Mesothelial cell of epicardium (in vitro differentiated cells): ENCODE measurements at regions not wholly inside any gene's neighbourhood (a gene's known extent, or its start where the extent isn't known, plus 50 kb on each side); places are given as distances from the start of the nearest gene placed in this dataset.

Experiments
- DNase-seq, 2 experiments: peaks; one replicate each; pipeline ENCODE4 v3.0.0; 2021; ENCODE audit warnings: low spot score in 2 of 2; ENCODE audit not compliant: unreplicated experiment in 2 of 2
- H3K27ac Mint-ChIP-seq: 2 replicates; pipeline ENCODE4 v1.8.0; 2021; ENCODE audit warnings: mixed read lengths
- H3K27me3 Mint-ChIP-seq: 2 replicates; pipeline ENCODE4 v1.8.0; 2021; ENCODE audit warnings: low read depth, mixed read lengths
- H3K36me3 Mint-ChIP-seq: 2 replicates; pipeline ENCODE4 v1.8.0; 2021; ENCODE audit warnings: mixed read lengths
- H3K4me1 Mint-ChIP-seq: 2 replicates; pipeline ENCODE4 v1.8.0; 2021; ENCODE audit warnings: mixed read lengths
- H3K4me3 Mint-ChIP-seq: 2 replicates; pipeline ENCODE4 v1.8.0; 2021; ENCODE audit warnings: mild to moderate bottlenecking, moderate library complexity, mixed read lengths
- H3K9me3 Mint-ChIP-seq: 2 replicates; pipeline ENCODE4 v1.8.0; 2021; ENCODE audit warnings: mixed read lengths
- CTCF ChIP-seq: fragments of 200-600 bp; sonication (generic); IDR thresholded peaks from one replicate; pipeline ENCODE4 v1.5.0; 2021; ENCODE audit warnings: antibody characterized with exemption; ENCODE audit not compliant: unreplicated experiment

- TF ChIP-seq CTCF: no peak
- Mint-ChIP-seq H3K4me3 (no peak overlapping the region), H3K9me3 (peaks cover 27% of the 10 kb centered on the region), H3K27ac (no peak overlapping the region), H3K27me3 (no peaks in the 10 kb centered on the region), H3K4me1 (no peaks in the 10 kb centered on the region), H3K36me3 (no peaks in the 10 kb centered on the region)
- DNase-seq: no peak
These were observed 1937.8 kb downstream of the PCDH7 start for GRCh38 chr4:32658019-32658418.

- peaks cover 9% of the 10 kb centered on the region for H3K36me3 Mint-ChIP-seq
- no peak for TF ChIP-seq CTCF
- no peak overlapping the region for H3K4me3 Mint-ChIP-seq
- H3K9me3 Mint-ChIP-seq: peaks cover 28% of the 10 kb centered on the region
- no peak overlapping the region for H3K27ac Mint-ChIP-seq
- no peaks in the 10 kb centered on the region for H3K27me3 Mint-ChIP-seq
- no peaks in the 10 kb centered on the region for H3K4me1 Mint-ChIP-seq
- DNase-seq: no peak
These were observed 1941.1 kb downstream of the PCDH7 start for GRCh38 chr4:32661229-32661628.

- H3K4me1 Mint-ChIP-seq: no peaks in the 10 kb centered on the region
- TF ChIP-seq CTCF: no peak
- no peaks in the 10 kb centered on the region for H3K27me3 Mint-ChIP-seq
- H3K36me3 Mint-ChIP-seq: peaks cover 9% of the 10 kb centered on the region
- DNase-seq: no peak
- peaks cover 21% of the 10 kb centered on the region for H3K9me3 Mint-ChIP-seq
- H3K4me3 Mint-ChIP-seq: no peak overlapping the region
- H3K27ac Mint-ChIP-seq: no peak overlapping the region
These were observed 1942.6 kb downstream of the PCDH7 start for GRCh38 chr4:32662803-32663202.

GRCh38 chr4:32672359-32672758, 1952.2 kb downstream of the PCDH7 start:
- Mint-ChIP-seq H3K27ac (peak overlapping the region; percentile 12), H3K27me3 (no peaks in the 10 kb centered on the region), H3K9me3 (peaks cover 17% of the 10 kb centered on the region), H3K4me1 (peaks cover 8% of the 10 kb centered on the region), H3K36me3 (no peaks in the 10 kb centered on the region), H3K4me3 (no peak overlapping the region)
- no peak for DNase-seq
- TF ChIP-seq CTCF: no peak

- H3K4me3 Mint-ChIP-seq: no peak overlapping the region
- no peak for TF ChIP-seq CTCF
- no peak for DNase-seq
- peaks cover 10% of the 10 kb centered on the region for H3K9me3 Mint-ChIP-seq
- H3K27ac Mint-ChIP-seq: no peak overlapping the region
- H3K4me1 Mint-ChIP-seq: no peaks in the 10 kb centered on the region
- no peaks in the 10 kb centered on the region for H3K36me3 Mint-ChIP-seq
- H3K27me3 Mint-ChIP-seq: no peaks in the 10 kb centered on the region
These were observed 1960.8 kb downstream of the PCDH7 start for GRCh38 chr4:32680946-32681345.

- no peak for TF ChIP-seq CTCF
- H3K36me3 Mint-ChIP-seq: no peaks in the 10 kb centered on the region
- peaks cover 5% of the 10 kb centered on the region for H3K9me3 Mint-ChIP-seq
- H3K4me3 Mint-ChIP-seq: no peak overlapping the region
- DNase-seq: no peak
- no peak overlapping the region for H3K27ac Mint-ChIP-seq
- H3K4me1 Mint-ChIP-seq: no peaks in the 10 kb centered on the region
- no peaks in the 10 kb centered on the region for H3K27me3 Mint-ChIP-seq
These were observed 1964.0 kb downstream of the PCDH7 start for GRCh38 chr4:32684160-32684559.
